ENCODE measurements at regions not wholly inside any gene's neighbourhood (a gene's known extent, or its start where the extent isn't known, plus 50 kb on each side); places are given as distances from the start of the nearest gene placed in this dataset.

GRCh38 chr11:103830205-103830604 is 206.2 kb upstream of the DDI1 start:
- Histone ChIP-seq H3K4me3 (no peak overlapping the region), H3K27ac (no peak overlapping the region)

- Histone ChIP-seq H3K4me3 (no peak overlapping the region), H3K27ac (no peak overlapping the region)
Measured at GRCh38 chr11:103832762-103833161, 203.7 kb upstream of the DDI1 start.

- Histone ChIP-seq H3K27ac (no peak overlapping the region), H3K4me3 (no peak overlapping the region)
Measured at GRCh38 chr11:103842191-103842590, 194.2 kb upstream of the DDI1 start.

GRCh38 chr11:103842795-103843194 is 193.6 kb upstream of the DDI1 start:
- H3K4me3 ChIP-seq = no peak overlapping the region
- no peak overlapping the region for H3K27ac ChIP-seq

- no peak overlapping the region for H3K27ac ChIP-seq
Measured at GRCh38 chr11:103844327-103845215, 191.9 kb upstream of the DDI1 start.

GRCh38 chr11:103845331-103845730 is 191.1 kb upstream of the DDI1 start:
- no peak overlapping the region for H3K4me3 ChIP-seq
- H3K27ac ChIP-seq = no peak overlapping the region

More at GRCh38 chr11:103844327-103845215, 191.9 kb upstream of the DDI1 start:
- H3K4me3 ChIP-seq = no peak overlapping the region

GRCh38 chr11:103848686-103849085 is 187.8 kb upstream of the DDI1 start:
- no peak overlapping the region for H3K4me3 ChIP-seq
- H3K27ac ChIP-seq = no peak overlapping the region

- H3K4me3 ChIP-seq = no peak overlapping the region
- H3K27ac ChIP-seq = no peak overlapping the region
Measured at GRCh38 chr11:103849366-103849765, 187.1 kb upstream of the DDI1 start.

- Histone ChIP-seq H3K27ac (peak overlapping the region in 1 of 21 experiments; percentile 24), H3K4me3 (no peak overlapping the region)
Measured at GRCh38 chr11:103850419-103851165, 185.8 kb upstream of the DDI1 start.

GRCh38 chr11:103851166-103851651 is 185.2 kb upstream of the DDI1 start:
- Histone ChIP-seq H3K4me3 (no peak overlapping the region), H3K27ac (peak overlapping the region in 1 of 21 experiments; percentile 24)

Data from skin epidermis (tissue), 12 donors.